Adipocyte (in vitro differentiated cells): ENCODE measurements at regions not wholly inside any gene's neighbourhood (a gene's known extent, or its start where the extent isn't known, plus 50 kb on each side); places are given as distances from the start of the nearest gene placed in this dataset.

ENCODE experiments used
- DNase-seq: peaks from one replicate; pipeline ENCODE4 v3.0.0-alpha.2; 2015; ENCODE audit warnings: low read depth
- H3K27me3 ChIP-seq: replicated peaks from 2 replicates; pipeline ENCODE4 v1.7.0; 2013; ENCODE audit warnings: mild to moderate bottlenecking, low read length, moderate library complexity; ENCODE audit not compliant: control insufficient read depth, insufficient read depth
- H3K36me3 ChIP-seq: 2 replicates; pipeline ENCODE4 v1.7.0; 2013; ENCODE audit warnings: low read length, mild to moderate bottlenecking, moderate library complexity; ENCODE audit not compliant: control insufficient read depth, insufficient read depth, severe bottlenecking
- H3K4me1 ChIP-seq: 2 replicates; pipeline ENCODE4 v1.7.0; 2013; ENCODE audit warnings: mild to moderate bottlenecking, low read length, moderate library complexity; ENCODE audit not compliant: control insufficient read depth, insufficient read depth
- H3K4me3 ChIP-seq: 2 replicates; pipeline ENCODE4 v1.7.0; 2013; ENCODE audit warnings: mild to moderate bottlenecking, low read length, moderate library complexity
- H3K9ac ChIP-seq: 2 replicates; pipeline ENCODE4 v1.7.0; 2013; ENCODE audit warnings: mild to moderate bottlenecking, low read length, moderate library complexity
- H3K9me3 ChIP-seq: 2 replicates; pipeline ENCODE4 v1.7.0; 2013; ENCODE audit warnings: mild to moderate bottlenecking, low read length, moderate library complexity; ENCODE audit not compliant: control insufficient read depth

DNA sequence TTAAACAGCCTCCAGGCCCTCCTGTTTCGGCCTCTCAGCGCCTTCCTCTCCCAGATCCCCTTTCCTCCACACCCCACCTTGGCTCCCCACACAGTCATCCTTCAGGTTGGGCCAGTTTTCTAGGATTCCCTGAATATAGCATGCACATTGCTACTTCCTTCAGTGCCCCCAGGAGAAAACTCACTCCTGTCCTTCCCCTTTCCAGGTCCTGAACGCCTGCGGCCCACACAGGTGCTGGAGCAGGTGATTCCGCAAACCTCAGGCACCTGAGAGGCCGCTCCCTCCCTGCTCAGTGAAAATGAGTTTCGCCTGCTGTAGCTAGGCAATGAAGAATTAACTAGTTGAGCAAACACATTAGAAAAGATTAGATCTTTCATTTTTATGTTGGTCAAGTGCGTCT lies 185.0 kb downstream of the MED10 start:
- Histone ChIP-seq H3K27me3 (peaks cover 5% of the 10 kb centered on the region), H3K36me3 (no peaks in the 10 kb centered on the region), H3K4me3 (no peak overlapping the region), H3K9me3 (peaks cover 3% of the 10 kb centered on the region), H3K4me1 (peaks cover 2% of the 10 kb centered on the region), H3K9ac (no peak overlapping the region)
- DNase-seq: no peak

- H3K4me3 ChIP-seq: no peak overlapping the region
- peaks cover 3% of the 10 kb centered on the region for H3K9me3 ChIP-seq
- no peak overlapping the region for H3K9ac ChIP-seq
- H3K36me3 ChIP-seq: no peaks in the 10 kb centered on the region
- no peak for DNase-seq
- peaks cover 14% of the 10 kb centered on the region for H3K27me3 ChIP-seq
- no peaks in the 10 kb centered on the region for H3K4me1 ChIP-seq
Measured at GRCh38 chr5:6190838-6191237, 187.5 kb downstream of the MED10 start.

DNA sequence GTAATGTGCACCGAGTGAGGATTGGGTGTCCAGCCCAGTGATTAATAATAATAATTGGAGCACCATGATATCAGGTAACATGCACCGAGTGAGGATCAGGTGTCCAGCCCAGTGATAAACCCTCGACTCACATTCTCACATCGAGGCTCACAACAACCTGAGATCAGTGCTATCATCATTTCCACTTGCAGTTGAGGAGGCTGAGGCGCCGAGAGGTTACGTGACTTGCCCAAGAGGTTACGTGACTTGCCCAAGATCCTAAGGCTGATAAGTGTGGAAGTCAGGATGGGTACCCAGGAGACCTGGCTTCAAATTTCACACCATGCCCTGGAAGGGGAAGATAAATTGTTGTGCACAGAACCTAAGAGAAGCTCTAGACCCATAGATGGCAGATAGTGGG lies 189.4 kb downstream of the MED10 start:
- H3K36me3 ChIP-seq: no peaks in the 10 kb centered on the region
- no peak overlapping the region for H3K4me3 ChIP-seq
- no peak overlapping the region for H3K9ac ChIP-seq
- peaks cover 13% of the 10 kb centered on the region for H3K27me3 ChIP-seq
- no peaks in the 10 kb centered on the region for H3K4me1 ChIP-seq
- DNase-seq: no peak
- H3K9me3 ChIP-seq: peaks cover 3% of the 10 kb centered on the region

DNA sequence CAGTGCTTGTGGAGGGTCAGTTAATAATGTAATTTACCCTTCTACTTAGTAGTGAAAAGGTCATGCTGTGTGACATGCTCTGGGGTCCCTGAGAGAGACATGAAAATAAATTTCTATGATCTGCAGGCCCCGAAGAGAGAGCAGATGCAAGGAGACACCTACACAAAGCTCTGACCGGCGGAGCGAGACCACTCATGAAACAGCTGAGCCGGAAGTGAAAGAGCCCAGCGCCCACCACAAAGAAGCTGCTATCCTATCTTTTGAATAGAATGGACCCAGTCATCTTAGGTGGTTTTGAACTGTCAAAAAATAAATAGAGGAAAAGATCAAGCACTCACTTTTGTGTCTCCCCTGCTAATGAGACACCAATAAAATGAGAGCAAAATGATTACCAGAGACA lies 190.0 kb downstream of the MED10 start:
- Histone ChIP-seq H3K27me3 (peaks cover 13% of the 10 kb centered on the region), H3K9ac (no peak overlapping the region), H3K4me3 (no peak overlapping the region), H3K36me3 (no peaks in the 10 kb centered on the region), H3K9me3 (peaks cover 3% of the 10 kb centered on the region), H3K4me1 (no peaks in the 10 kb centered on the region)
- no peak for DNase-seq

GRCh38 chr5:6187501-6187900 lies 190.8 kb downstream of the MED10 start:
- no peak overlapping the region for H3K9ac ChIP-seq
- H3K36me3 ChIP-seq: no peaks in the 10 kb centered on the region
- DNase-seq: no peak
- no peaks in the 10 kb centered on the region for H3K4me1 ChIP-seq
- no peak overlapping the region for H3K4me3 ChIP-seq
- H3K9me3 ChIP-seq: peaks cover 3% of the 10 kb centered on the region
- peaks cover 13% of the 10 kb centered on the region for H3K27me3 ChIP-seq

DNA sequence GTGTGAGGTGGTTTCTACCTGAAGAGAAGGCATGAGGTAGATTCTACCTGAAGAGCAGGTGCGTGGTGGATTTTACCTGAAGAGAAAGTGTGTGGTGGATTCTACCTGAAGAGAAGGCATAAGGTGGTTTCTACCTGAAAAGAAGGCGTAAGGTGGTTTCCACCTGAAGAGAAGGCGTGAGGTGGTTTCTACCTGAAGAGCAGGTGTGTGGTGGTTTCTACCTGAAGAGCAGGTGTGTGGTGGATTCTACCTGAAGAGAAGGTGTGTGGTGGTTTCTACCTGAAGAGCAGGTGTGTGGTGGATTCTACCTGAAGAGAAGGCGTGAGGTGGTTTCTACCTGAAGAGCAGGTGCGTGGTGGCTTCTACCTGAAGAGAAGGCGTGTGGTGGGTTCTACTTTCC lies 192.8 kb downstream of the MED10 start:
- no peaks in the 10 kb centered on the region for H3K4me1 ChIP-seq
- no peak overlapping the region for H3K9ac ChIP-seq
- peaks cover 3% of the 10 kb centered on the region for H3K9me3 ChIP-seq
- H3K36me3 ChIP-seq: no peaks in the 10 kb centered on the region
- no peak overlapping the region for H3K4me3 ChIP-seq
- H3K27me3 ChIP-seq: peaks cover 19% of the 10 kb centered on the region
- DNase-seq: no peak

GRCh38 chr5:6184481-6184880 lies 193.9 kb downstream of the MED10 start:
- H3K9ac ChIP-seq: no peak overlapping the region
- no peaks in the 10 kb centered on the region for H3K4me1 ChIP-seq
- H3K36me3 ChIP-seq: no peaks in the 10 kb centered on the region
- H3K27me3 ChIP-seq: peaks cover 22% of the 10 kb centered on the region
- no peak for DNase-seq
- peaks cover 3% of the 10 kb centered on the region for H3K9me3 ChIP-seq
- no peak overlapping the region for H3K4me3 ChIP-seq

DNA sequence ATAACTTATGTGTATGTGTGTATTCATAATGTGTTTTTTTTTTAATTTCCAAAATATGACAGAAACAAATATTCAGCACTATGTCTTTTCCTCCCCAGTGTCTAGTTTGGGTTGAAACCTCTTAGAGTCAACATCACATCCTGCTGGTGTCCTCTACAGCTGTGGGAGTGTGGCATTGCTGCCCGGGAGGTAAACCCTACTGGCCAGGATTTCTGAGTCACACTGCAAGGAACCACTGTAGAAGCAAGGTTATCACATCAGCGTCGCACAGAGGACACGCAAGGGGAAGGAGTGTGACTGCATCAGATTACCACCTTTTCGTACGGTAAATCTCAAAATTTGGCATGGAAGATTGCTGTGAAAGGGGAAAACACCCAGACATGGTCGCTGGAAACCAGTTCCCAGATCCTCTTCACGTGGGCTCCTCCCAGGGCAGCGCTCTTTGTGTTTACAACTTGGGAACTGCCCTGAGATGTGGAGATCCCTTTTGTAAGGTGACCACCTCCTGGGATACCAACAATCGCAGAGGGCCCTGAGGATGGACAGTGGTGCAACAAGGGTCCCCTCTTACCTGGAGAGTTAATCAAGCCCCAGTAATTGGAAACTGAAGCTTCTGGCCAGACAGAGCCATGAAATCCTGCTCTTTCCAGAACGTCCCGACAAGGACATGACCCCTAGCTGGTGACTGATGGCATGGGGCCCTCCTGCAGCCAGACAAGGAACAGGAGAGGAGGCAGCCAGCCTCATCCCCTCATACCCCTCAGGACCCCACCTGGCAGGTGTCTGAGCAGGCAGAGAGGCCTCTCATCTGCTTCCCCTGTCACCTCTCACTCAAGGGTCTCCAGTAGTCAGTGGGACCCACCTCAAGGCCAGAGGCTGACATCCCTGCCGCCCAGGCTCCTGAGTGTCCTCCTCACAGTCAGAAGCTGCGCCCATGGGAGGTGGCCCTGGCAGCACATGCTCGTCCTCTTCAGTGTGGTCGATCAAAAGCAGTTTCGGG lies 194.7 kb downstream of the MED10 start:
- no peaks in the 10 kb centered on the region for H3K36me3 ChIP-seq
- H3K27me3 ChIP-seq: peaks cover 23% of the 10 kb centered on the region
- no peak overlapping the region for H3K9ac ChIP-seq
- DNase-seq: no peak
- no peaks in the 10 kb centered on the region for H3K9me3 ChIP-seq
- H3K4me1 ChIP-seq: no peaks in the 10 kb centered on the region
- H3K4me3 ChIP-seq: no peak overlapping the region

GRCh38 chr5:6182271-6182815 lies 196.0 kb downstream of the MED10 start:
- Histone ChIP-seq H3K4me1 (no peaks in the 10 kb centered on the region), H3K4me3 (no peak overlapping the region), H3K9ac (no peak overlapping the region), H3K27me3 (peaks cover 22% of the 10 kb centered on the region), H3K9me3 (no peaks in the 10 kb centered on the region), H3K36me3 (no peaks in the 10 kb centered on the region)
- no peak for DNase-seq

GRCh38 chr5:6181871-6182270 lies 196.5 kb downstream of the MED10 start:
- DNase-seq: no peak
- Histone ChIP-seq H3K36me3 (no peaks in the 10 kb centered on the region), H3K9me3 (no peaks in the 10 kb centered on the region), H3K4me1 (no peaks in the 10 kb centered on the region), H3K4me3 (no peak overlapping the region), H3K9ac (no peak overlapping the region), H3K27me3 (peaks cover 17% of the 10 kb centered on the region)

DNA sequence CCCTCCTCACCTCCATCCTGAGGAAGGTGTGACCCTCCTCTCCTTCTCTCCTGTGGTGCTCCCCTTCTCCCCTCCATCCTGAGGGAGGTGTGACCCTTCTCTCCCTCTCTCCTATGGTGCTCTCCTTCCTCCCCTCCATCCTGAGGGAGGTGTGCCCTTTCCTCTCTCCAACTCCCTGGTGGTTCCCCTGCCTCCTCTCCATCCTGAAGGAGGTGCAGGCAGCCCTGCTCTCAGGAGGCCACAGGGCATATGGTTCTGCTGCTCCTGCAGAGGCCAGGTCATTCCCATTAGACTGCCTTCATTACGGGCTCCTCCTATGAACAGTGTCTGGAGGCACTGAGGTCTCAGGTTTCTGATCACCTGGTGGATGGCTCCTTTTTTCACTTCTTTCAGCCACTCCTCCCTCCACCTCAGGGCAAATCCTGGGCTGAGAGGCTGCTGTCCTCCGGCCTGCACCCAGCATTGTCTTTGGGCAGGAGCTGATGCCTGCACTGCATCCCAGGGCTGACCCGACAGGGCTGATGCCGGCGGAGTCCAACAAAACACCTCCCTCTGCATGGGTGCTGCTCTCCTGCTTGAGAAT lies 197.1 kb downstream of the MED10 start:
- no peak for DNase-seq
- Histone ChIP-seq H3K4me3 (no peak overlapping the region), H3K27me3 (peaks cover 15% of the 10 kb centered on the region), H3K36me3 (no peaks in the 10 kb centered on the region), H3K9me3 (no peaks in the 10 kb centered on the region), H3K9ac (no peak overlapping the region), H3K4me1 (no peaks in the 10 kb centered on the region)
